Esophagus squamous epithelium (tissue), 4 donors: ENCODE measurements at regions not wholly inside any gene's neighbourhood (a gene's known extent, or its start where the extent isn't known, plus 50 kb on each side); places are given as distances from the start of the nearest gene placed in this dataset.

ENCODE experiments used
- CTCF ChIP-seq, 6 experiments: fragments of 450-650 bp in 4 of 6; fragments of 200-600 bp in 2 of 6; sonication (generic) in 2 of 6; IDR thresholded peaks; one replicate each; pipeline ENCODE4 v1.5.1; 2016 to 2019; ENCODE audit warnings: antibody characterized with exemption in 6 of 6, mild to moderate bottlenecking in 4 of 6, moderate library complexity in 4 of 6
- POLR2A ChIP-seq, 4 donors: fragments of 450-650 bp; IDR thresholded peaks; one replicate each; pipeline ENCODE4 v1.6.1; 2017; ENCODE audit warnings: antibody characterized with exemption in 4 of 4, mild to moderate bottlenecking in 4 of 4, moderate library complexity in 3 of 4

GRCh38 chr12:40569626-40570179 is 122.5 kb upstream of the CNTN1 start:
- TF ChIP-seq POLR2A (IDR thresholded peaks at IDR 0.05) (no peak), CTCF (IDR thresholded peaks at IDR 0.05) (no peak)
